D721Med (cell line): ENCODE measurements at regions not wholly inside any gene's neighbourhood (a gene's known extent, or its start where the extent isn't known, plus 50 kb on each side); places are given as distances from the start of the nearest gene placed in this dataset.
"Not testable (repeated sequence)": the region's sequence is repeated elsewhere in the genome, so short reads cannot be mapped to it uniquely, and the experiment has no call there.

ENCODE experiments used
- DNase-seq: peaks from one replicate; pipeline ENCODE4 v3.0.0; 2011; ENCODE audit warnings: low spot score; ENCODE audit not compliant: insufficient read length
- FAIRE-seq: peaks from 2 replicates; lab custom pipeline; 2011; peaks lifted over from hg19 to GRCh38; lab: Jason Lieb, UNC
- TF ChIP-seq, protein P1 (sequence below): IDR thresholded peaks from 2 replicates; pipeline ENCODE4 v1.5.1; 2012; ENCODE audit warnings: mild to moderate bottlenecking, control low read depth; ENCODE audit not compliant: insufficient read depth; ENCODE audit errors: missing control alignments

DNA sequence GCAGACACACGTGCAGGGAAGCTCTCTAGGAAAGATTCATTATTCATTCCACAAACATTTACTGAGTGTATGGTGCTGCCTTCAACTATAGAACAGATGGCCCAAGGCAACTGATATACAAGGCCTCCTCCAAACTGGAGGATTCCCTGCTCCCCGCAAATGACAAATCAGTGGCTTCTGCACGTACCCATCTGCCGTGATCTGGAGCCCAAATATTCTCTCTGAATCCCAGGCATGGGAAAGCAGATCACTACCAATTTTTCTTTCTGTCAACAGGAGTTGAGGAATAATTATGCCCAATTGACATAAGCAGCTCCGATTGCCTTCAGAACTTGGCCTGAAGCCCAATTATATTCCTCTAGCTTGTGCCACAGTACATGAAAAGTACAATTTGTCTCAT lies 174.2 kb upstream of the CCDC196 start:
- TF ChIP-seq, protein P1, sequence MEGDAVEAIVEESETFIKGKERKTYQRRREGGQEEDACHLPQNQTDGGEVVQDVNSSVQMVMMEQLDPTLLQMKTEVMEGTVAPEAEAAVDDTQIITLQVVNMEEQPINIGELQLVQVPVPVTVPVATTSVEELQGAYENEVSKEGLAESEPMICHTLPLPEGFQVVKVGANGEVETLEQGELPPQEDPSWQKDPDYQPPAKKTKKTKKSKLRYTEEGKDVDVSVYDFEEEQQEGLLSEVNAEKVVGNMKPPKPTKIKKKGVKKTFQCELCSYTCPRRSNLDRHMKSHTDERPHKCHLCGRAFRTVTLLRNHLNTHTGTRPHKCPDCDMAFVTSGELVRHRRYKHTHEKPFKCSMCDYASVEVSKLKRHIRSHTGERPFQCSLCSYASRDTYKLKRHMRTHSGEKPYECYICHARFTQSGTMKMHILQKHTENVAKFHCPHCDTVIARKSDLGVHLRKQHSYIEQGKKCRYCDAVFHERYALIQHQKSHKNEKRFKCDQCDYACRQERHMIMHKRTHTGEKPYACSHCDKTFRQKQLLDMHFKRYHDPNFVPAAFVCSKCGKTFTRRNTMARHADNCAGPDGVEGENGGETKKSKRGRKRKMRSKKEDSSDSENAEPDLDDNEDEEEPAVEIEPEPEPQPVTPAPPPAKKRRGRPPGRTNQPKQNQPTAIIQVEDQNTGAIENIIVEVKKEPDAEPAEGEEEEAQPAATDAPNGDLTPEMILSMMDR, result no peak
- FAIRE-seq (no peak), DNase-seq (no peak)

DNA sequence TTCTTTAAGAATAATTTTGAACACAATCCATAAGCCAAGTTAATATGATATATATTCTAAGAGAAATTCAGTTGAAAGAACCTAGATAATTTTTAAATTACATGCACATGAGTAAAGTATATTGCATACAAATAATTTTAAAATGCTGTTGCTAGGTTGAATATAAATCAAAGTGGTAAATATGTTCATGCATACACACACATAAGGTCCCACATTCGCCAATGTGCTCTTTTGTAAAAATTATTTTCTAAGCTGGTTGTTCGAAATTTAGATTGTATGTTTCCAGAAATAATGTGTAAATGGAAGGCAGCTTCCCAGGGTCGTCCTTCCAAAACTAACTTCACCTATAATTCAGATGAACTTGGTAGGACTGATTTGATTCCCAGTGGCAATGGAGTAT lies 173.7 kb upstream of the CCDC196 start:
- FAIRE-seq, result no peak
- DNase-seq, result no peak
- TF ChIP-seq, protein P1, result no peak

DNA sequence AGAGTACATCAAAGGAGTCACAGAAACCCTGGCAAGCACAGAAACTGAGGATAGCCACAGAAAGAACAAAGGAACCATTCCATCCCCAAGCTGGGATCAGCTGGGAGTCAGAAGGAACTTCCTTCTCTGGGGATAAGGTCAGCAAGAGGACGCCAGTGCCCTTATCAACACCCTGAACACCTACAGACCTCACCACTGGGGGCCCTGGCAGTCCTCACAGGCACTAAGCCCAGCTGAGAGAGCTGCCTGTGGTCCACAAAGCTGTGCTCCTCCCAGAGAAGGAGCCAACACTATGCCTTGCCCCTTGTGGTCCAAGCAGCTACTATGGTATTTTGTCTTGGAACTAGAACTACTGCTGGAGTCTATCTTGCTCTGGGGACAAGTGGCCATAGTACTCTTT lies 171.1 kb upstream of the CCDC196 start:
- FAIRE-seq (no peak), DNase-seq (no peak)
- TF ChIP-seq, protein P1, result no peak

DNA sequence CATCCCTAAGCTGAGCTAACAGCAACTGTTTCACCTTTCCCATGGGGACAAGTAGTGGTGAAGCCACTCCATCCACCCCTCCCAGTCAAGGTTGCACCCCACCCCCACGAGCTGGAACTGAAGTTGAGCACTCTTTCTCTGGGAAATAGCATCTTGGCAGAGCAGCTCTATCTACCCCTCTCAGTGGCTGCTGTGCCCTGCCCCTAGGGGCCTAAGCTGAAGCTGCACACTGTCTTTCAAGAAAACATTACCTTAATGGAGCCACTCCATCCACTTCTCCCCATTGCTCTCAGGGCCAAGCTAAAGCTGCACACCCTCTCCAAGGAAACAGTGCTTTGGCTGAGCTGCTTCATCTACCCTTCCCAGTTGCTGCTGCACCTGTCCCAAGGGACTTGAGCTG lies 170.6 kb upstream of the CCDC196 start:
- TF ChIP-seq, protein P1, result no peak
- no peak for FAIRE-seq
- no peak for DNase-seq

DNA sequence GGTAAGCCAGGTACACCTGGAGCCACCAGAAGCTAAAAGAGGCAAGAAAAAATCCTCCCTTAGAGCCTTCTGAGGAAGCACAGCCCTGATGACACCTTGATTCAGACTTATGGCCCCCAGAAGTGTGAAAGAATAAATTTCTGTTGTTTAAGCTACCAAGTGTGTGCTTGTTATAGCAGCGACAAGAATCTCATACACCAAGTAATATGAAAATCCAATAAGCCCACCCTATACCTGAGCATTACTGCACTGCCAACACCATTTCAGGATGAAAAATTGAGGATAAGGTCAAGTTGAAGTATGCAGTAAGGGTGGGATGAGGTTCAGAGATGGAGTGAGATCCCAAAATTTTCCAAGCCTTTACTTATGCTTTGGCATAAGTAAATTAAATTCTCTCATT lies 163.6 kb upstream of the CCDC196 start:
- no peak for DNase-seq
- TF ChIP-seq, protein P1, result no peak
- no peak for FAIRE-seq

DNA sequence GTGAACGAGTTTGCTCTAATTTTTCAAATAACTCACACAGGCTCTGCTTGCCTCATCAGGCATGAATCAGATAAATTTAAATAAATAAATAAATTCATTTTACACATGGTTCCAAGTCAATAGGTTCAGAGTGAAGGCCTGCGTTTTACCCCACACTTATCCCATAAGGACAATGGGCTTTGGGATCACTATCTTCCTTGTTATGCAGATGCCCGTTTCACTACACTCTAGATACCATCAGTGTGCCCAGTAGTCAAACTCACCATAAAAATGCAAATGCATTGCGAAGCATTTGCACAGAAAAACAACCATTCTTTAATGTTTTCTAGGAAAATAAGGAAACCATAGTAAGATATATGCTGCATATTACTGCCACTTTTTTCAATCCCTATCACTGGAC lies 155.9 kb upstream of the CCDC196 start:
- FAIRE-seq (no peak), DNase-seq (no peak)
- TF ChIP-seq, protein P1, result no peak

DNA sequence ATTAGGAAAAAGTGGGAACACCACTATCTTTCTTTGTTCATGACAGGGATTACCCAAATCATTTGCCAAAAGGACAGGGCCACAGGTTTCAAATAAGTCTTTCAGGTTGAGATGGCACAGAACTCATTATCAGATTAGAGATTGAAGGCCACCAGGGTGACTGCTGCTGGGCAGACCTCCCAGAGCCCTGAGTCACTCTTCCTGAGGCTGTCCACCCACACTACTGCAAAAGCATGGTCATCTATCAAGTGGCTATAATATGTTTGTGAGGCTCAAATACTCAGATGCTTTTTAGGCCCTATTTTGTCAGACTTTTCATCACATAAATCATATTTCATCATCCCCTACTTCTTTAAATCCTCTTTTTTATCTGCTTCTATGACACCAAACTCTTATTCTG lies 155.3 kb upstream of the CCDC196 start:
- FAIRE-seq, result no peak

DNA sequence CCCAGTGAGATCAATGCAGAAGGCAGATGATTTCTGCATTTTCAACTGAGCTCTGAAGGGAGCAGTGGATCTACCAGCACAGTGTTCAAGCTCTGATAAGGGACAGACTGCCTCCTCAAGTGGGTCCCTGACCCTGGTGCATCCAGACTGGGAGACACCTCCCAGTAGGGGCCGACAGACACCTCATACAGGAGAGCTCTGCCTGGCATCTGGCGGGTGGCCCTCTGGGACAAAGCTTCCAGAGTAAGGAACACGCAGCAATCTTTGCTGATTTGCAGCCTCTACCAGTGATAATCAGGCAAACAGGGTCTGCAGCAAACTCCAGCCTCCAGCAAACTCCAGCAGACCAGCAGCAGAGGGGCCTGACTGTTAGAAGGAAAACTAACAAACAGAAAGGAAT lies 152.9 kb upstream of the CCDC196 start:
- not testable (repeated sequence) for FAIRE-seq, DNase-seq

More for the DNA sequence above, 155.3 kb upstream of the CCDC196 start:
- TF ChIP-seq, protein P1, result no peak
- no peak for DNase-seq
